ENCODE measurements at regions not wholly inside any gene's neighbourhood (a gene's known extent, or its start where the extent isn't known, plus 50 kb on each side); places are given as distances from the start of the nearest gene placed in this dataset.

DNA sequence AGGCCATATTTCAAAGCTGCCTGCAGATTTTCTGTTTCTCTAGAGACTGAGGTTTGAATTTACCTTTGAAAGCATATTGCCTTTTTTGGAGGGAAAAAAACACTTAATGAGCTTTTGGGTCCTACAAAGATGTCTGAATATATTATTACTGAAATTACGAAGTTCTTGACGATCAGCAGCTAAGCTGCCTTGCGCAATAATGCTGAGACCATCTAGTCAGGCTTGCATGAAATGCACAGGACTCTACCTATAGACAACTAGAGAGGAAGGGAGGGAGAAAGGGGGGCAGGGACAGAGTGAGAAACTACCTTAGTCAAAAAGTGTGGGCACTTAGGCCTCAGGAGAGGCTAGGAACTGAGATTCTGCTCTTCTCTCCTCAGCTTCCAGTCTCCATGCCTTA lies 175.9 kb upstream of the KIF2A start:
- Histone ChIP-seq H3K27ac (ENCODE audit: low read depth in 1 of 3, low read length in 2 of 3) (no peak overlapping the region), H3K4me3 (ENCODE audit: low read depth in 1 of 3, low read length in 3 of 3) (no peak overlapping the region), H3K27me3 (ENCODE audit: control insufficient read depth in 3 of 3, insufficient read depth in 3 of 3, low read length in 3 of 3) (peaks cover 0 to 6% (median 0%) of the 10 kb centered on the region in 3 donors), H3K36me3 (ENCODE audit: control insufficient read depth in 3 of 3, insufficient read depth in 2 of 3, low read depth in 1 of 3, low read length in 3 of 3) (no peaks in the 10 kb centered on the region), H3K4me1 (ENCODE audit: control insufficient read depth in 3 of 3, insufficient read depth in 2 of 3, low read depth in 1 of 3, low read length in 2 of 3) (no peaks in the 10 kb centered on the region), H3K9me3 (ENCODE audit: control insufficient read depth in 2 of 2, insufficient read depth in 1 of 2, low read depth in 1 of 2, low read length in 1 of 2) (peaks cover 0 to 4% of the 10 kb centered on the region in 2 donors)
- no peak for FAIRE-seq
- no peak for DNase-seq
- WGBS, 3 donors = 91 to 96% (median 95%) methylated on average over 3 of the region's 3 CpGs

DNA sequence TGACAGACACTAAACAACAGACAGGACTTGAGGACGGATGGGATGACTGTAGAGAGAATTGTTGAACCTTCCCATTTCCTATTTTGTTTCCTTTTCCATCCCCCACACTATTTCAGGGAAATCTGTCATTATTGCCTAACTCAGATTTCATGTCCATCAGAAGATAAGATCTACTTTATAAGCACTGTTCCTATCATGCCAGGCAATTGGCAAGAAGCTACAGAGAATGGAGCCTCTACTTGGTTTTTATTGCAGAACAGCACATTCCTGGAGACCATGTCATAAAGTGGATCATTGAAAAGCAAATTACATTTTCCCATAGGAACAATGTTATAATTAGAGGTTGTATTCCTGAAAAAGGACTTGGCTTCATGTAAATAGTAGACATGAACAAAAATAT lies 173.7 kb upstream of the KIF2A start:
- H3K4me1 ChIP-seq (ENCODE audit: control insufficient read depth in 3 of 3, insufficient read depth in 2 of 3, low read depth in 1 of 3, low read length in 2 of 3) = no peaks in the 10 kb centered on the region
- no peak overlapping the region for H3K4me3 ChIP-seq (ENCODE audit: low read depth in 1 of 3, low read length in 3 of 3)
- no peak overlapping the region for H3K27ac ChIP-seq (ENCODE audit: low read depth in 1 of 3, low read length in 2 of 3)
- peaks cover 0 to 4% of the 10 kb centered on the region in 2 donors for H3K9me3 ChIP-seq (ENCODE audit: control insufficient read depth in 2 of 2, insufficient read depth in 1 of 2, low read depth in 1 of 2, low read length in 1 of 2)
- no peaks in the 10 kb centered on the region for H3K36me3 ChIP-seq (ENCODE audit: control insufficient read depth in 3 of 3, insufficient read depth in 2 of 3, low read depth in 1 of 3, low read length in 3 of 3)
- H3K27me3 ChIP-seq (ENCODE audit: control insufficient read depth in 3 of 3, insufficient read depth in 3 of 3, low read length in 3 of 3) = peaks cover 0 to 6% (median 3%) of the 10 kb centered on the region in 3 donors
- no peak for DNase-seq
- no peak for FAIRE-seq
- 73 to 79% (median 74%) methylated on average over 1 of the region's 1 CpG for WGBS, 3 donors

- no peak for FAIRE-seq
These were observed 172.6 kb upstream of the KIF2A start for GRCh38 chr5:62133426-62133825.

GRCh38 chr5:62134811-62135210 lies 171.2 kb upstream of the KIF2A start:
- H3K4me1 ChIP-seq (ENCODE audit: control insufficient read depth in 3 of 3, insufficient read depth in 2 of 3, low read depth in 1 of 3, low read length in 2 of 3) = no peaks in the 10 kb centered on the region
- H3K27ac ChIP-seq (ENCODE audit: low read depth in 1 of 3, low read length in 2 of 3) = no peak overlapping the region
- FAIRE-seq (no peak), DNase-seq (no peak)
- H3K36me3 ChIP-seq (ENCODE audit: control insufficient read depth in 3 of 3, insufficient read depth in 2 of 3, low read depth in 1 of 3, low read length in 3 of 3) = no peaks in the 10 kb centered on the region
- peaks cover 0 to 4% of the 10 kb centered on the region in 2 donors for H3K9me3 ChIP-seq (ENCODE audit: control insufficient read depth in 2 of 2, insufficient read depth in 1 of 2, low read depth in 1 of 2, low read length in 1 of 2)
- no peak overlapping the region for H3K4me3 ChIP-seq (ENCODE audit: low read depth in 1 of 3, low read length in 3 of 3)
- 79 to 88% (median 85%) methylated on average over 3 of the region's 3 CpGs for WGBS, 3 donors
- H3K27me3 ChIP-seq (ENCODE audit: control insufficient read depth in 3 of 3, insufficient read depth in 3 of 3, low read length in 3 of 3) = peaks cover 0 to 4% (median 3%) of the 10 kb centered on the region in 3 donors

More at GRCh38 chr5:62133426-62133825, 172.6 kb upstream of the KIF2A start:
- DNase-seq = no peak
- WGBS, 3 donors = 81 to 90% (median 90%) methylated on average over 1 of the region's 1 CpG
- H3K27ac ChIP-seq (ENCODE audit: low read depth in 1 of 3, low read length in 2 of 3) = no peak overlapping the region
- H3K4me3 ChIP-seq (ENCODE audit: low read depth in 1 of 3, low read length in 3 of 3) = no peak overlapping the region
- H3K4me1 ChIP-seq (ENCODE audit: control insufficient read depth in 3 of 3, insufficient read depth in 2 of 3, low read depth in 1 of 3, low read length in 2 of 3) = no peaks in the 10 kb centered on the region
- peaks cover 0 to 4% (median 3%) of the 10 kb centered on the region in 3 donors for H3K27me3 ChIP-seq (ENCODE audit: control insufficient read depth in 3 of 3, insufficient read depth in 3 of 3, low read length in 3 of 3)
- peaks cover 0 to 4% of the 10 kb centered on the region in 2 donors for H3K9me3 ChIP-seq (ENCODE audit: control insufficient read depth in 2 of 2, insufficient read depth in 1 of 2, low read depth in 1 of 2, low read length in 1 of 2)
- no peaks in the 10 kb centered on the region for H3K36me3 ChIP-seq (ENCODE audit: control insufficient read depth in 3 of 3, insufficient read depth in 2 of 3, low read depth in 1 of 3, low read length in 3 of 3)

GRCh38 chr5:62137628-62138027 lies 168.4 kb upstream of the KIF2A start:
- FAIRE-seq (no peak), DNase-seq (no peak)
- H3K9me3 ChIP-seq (ENCODE audit: control insufficient read depth in 2 of 2, insufficient read depth in 1 of 2, low read depth in 1 of 2, low read length in 1 of 2) = peaks cover 0 to 4% of the 10 kb centered on the region in 2 donors
- peaks cover 0 to 4% (median 3%) of the 10 kb centered on the region in 3 donors for H3K27me3 ChIP-seq (ENCODE audit: control insufficient read depth in 3 of 3, insufficient read depth in 3 of 3, low read length in 3 of 3)
- 76 to 83% (median 81%) methylated on average over 2 of the region's 2 CpGs for WGBS, 3 donors
- H3K4me3 ChIP-seq (ENCODE audit: low read depth in 1 of 3, low read length in 3 of 3) = no peak overlapping the region
- H3K4me1 ChIP-seq (ENCODE audit: control insufficient read depth in 3 of 3, insufficient read depth in 2 of 3, low read depth in 1 of 3, low read length in 2 of 3) = no peaks in the 10 kb centered on the region
- H3K36me3 ChIP-seq (ENCODE audit: control insufficient read depth in 3 of 3, insufficient read depth in 2 of 3, low read depth in 1 of 3, low read length in 3 of 3) = no peaks in the 10 kb centered on the region
- H3K27ac ChIP-seq (ENCODE audit: low read depth in 1 of 3, low read length in 2 of 3) = no peak overlapping the region

GRCh38 chr5:62138607-62139006 lies 167.4 kb upstream of the KIF2A start:
- Histone ChIP-seq H3K36me3 (ENCODE audit: control insufficient read depth in 3 of 3, insufficient read depth in 2 of 3, low read depth in 1 of 3, low read length in 3 of 3) (no peaks in the 10 kb centered on the region), H3K27ac (ENCODE audit: low read depth in 1 of 3, low read length in 2 of 3) (no peak overlapping the region), H3K4me3 (ENCODE audit: low read depth in 1 of 3, low read length in 3 of 3) (no peak overlapping the region), H3K27me3 (ENCODE audit: control insufficient read depth in 3 of 3, insufficient read depth in 3 of 3, low read length in 3 of 3) (peaks cover 0 to 3% (median 0%) of the 10 kb centered on the region in 3 donors), H3K9me3 (ENCODE audit: control insufficient read depth in 2 of 2, insufficient read depth in 1 of 2, low read depth in 1 of 2, low read length in 1 of 2) (no peaks in the 10 kb centered on the region), H3K4me1 (ENCODE audit: control insufficient read depth in 3 of 3, insufficient read depth in 2 of 3, low read depth in 1 of 3, low read length in 2 of 3) (no peaks in the 10 kb centered on the region)
- no peak for FAIRE-seq
- 28 to 50% (median 46%) methylated on average over 7 of the region's 7 CpGs for WGBS, 3 donors
- DNase-seq = peak in 1 of 2 donors; percentile 3

GRCh38 chr5:62139741-62140140 lies 166.3 kb upstream of the KIF2A start:
- H3K4me1 ChIP-seq (ENCODE audit: control insufficient read depth in 3 of 3, insufficient read depth in 2 of 3, low read depth in 1 of 3, low read length in 2 of 3) = peaks cover 0 to 3% (median 0%) of the 10 kb centered on the region in 3 donors
- no peaks in the 10 kb centered on the region for H3K36me3 ChIP-seq (ENCODE audit: control insufficient read depth in 3 of 3, insufficient read depth in 2 of 3, low read depth in 1 of 3, low read length in 3 of 3)
- H3K27me3 ChIP-seq (ENCODE audit: control insufficient read depth in 3 of 3, insufficient read depth in 3 of 3, low read length in 3 of 3) = peaks cover 3 to 4% (median 3%) of the 10 kb centered on the region in 3 donors
- WGBS, 3 donors = 65 to 69% (median 67%) methylated on average over 2 of the region's 2 CpGs
- no peak overlapping the region for H3K27ac ChIP-seq (ENCODE audit: low read depth in 1 of 3, low read length in 2 of 3)
- H3K4me3 ChIP-seq (ENCODE audit: low read depth in 1 of 3, low read length in 3 of 3) = no peak overlapping the region
- no peak for FAIRE-seq
- DNase-seq = no peak
- no peaks in the 10 kb centered on the region for H3K9me3 ChIP-seq (ENCODE audit: control insufficient read depth in 2 of 2, insufficient read depth in 1 of 2, low read depth in 1 of 2, low read length in 1 of 2)

DNA sequence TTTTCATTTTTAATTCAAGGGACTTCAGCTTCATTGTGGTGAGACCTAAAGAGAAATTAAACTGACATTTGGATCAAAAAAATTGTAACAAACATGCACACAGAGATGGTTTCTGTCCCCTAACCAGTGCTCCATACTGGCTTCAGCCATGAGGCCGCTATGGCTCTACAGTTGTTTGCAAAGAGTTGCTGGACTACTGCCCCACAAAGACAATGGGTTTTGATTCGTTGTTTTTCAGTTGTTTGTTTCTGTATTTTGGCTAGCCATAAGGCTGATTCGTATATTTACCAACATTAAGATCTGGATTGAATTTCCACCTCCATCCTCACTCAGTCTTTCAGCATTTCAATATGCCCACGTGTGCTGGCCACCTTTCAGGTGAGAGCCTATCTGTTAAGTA lies 163.7 kb upstream of the KIF2A start:
- DNase-seq (no peak), FAIRE-seq (no peak)
- Histone ChIP-seq H3K36me3 (ENCODE audit: control insufficient read depth in 3 of 3, insufficient read depth in 2 of 3, low read depth in 1 of 3, low read length in 3 of 3) (no peaks in the 10 kb centered on the region), H3K9me3 (ENCODE audit: control insufficient read depth in 2 of 2, insufficient read depth in 1 of 2, low read depth in 1 of 2, low read length in 1 of 2) (no peaks in the 10 kb centered on the region), H3K4me1 (ENCODE audit: control insufficient read depth in 3 of 3, insufficient read depth in 2 of 3, low read depth in 1 of 3, low read length in 2 of 3) (peaks cover 0 to 3% (median 0%) of the 10 kb centered on the region in 3 donors), H3K4me3 (ENCODE audit: low read depth in 1 of 3, low read length in 3 of 3) (no peak overlapping the region), H3K27ac (ENCODE audit: low read depth in 1 of 3, low read length in 2 of 3) (no peak overlapping the region), H3K27me3 (ENCODE audit: control insufficient read depth in 3 of 3, insufficient read depth in 3 of 3, low read length in 3 of 3) (peaks cover 0 to 4% (median 3%) of the 10 kb centered on the region in 3 donors)
- WGBS, 3 donors = 74 to 78% (median 77%) methylated on average over 4 of the region's 4 CpGs

Measured in small intestine (tissue), 7 donors.